Memory B cell (primary cell): ENCODE measurements at regions not wholly inside any gene's neighbourhood (a gene's known extent, or its start where the extent isn't known, plus 50 kb on each side); places are given as distances from the start of the nearest gene placed in this dataset.

Experiments used
- ATAC-seq: fragments of 150-1000 bp; cut with Tn5 transposase; 2 replicates; pipeline ENCODE4 v1.10.0; 2021; ENCODE audit warnings: low read depth, mild to moderate bottlenecking, moderate library complexity
- DNase-seq, 2 donors: peaks; one replicate each; pipeline ENCODE4 v3.0.0; 2022; ENCODE audit warnings: low spot score in 2 of 2
- H3K27ac Mint-ChIP-seq: one replicate; pipeline ENCODE4 v1.8.0; 2022; ENCODE audit warnings: mild to moderate bottlenecking, moderate library complexity, mixed read lengths
- H3K27me3 Mint-ChIP-seq: one replicate; pipeline ENCODE4 v1.8.0; 2022; ENCODE audit warnings: mixed read lengths
- H3K36me3 Mint-ChIP-seq: one replicate; pipeline ENCODE4 v1.8.0; 2022; ENCODE audit warnings: mild to moderate bottlenecking, mixed read lengths
- H3K4me1 Mint-ChIP-seq: one replicate; pipeline ENCODE4 v1.8.0; 2022; ENCODE audit warnings: mixed read lengths
- H3K4me3 Mint-ChIP-seq: one replicate; pipeline ENCODE4 v1.8.0; 2022; ENCODE audit warnings: mild to moderate bottlenecking, moderate library complexity, mixed read lengths
- H3K9me3 Mint-ChIP-seq: one replicate; pipeline ENCODE4 v1.8.0; 2022; ENCODE audit warnings: mixed read lengths

GRCh38 chr13:85492283-85492682, 306.9 kb downstream of the SLITRK6 start:
- ATAC-seq, result no peak
- peaks cover 5% of the 10 kb centered on the region for H3K9me3 Mint-ChIP-seq
- H3K4me1 Mint-ChIP-seq, result no peaks in the 10 kb centered on the region

GRCh38 chr13:85486663-85487062, 312.6 kb downstream of the SLITRK6 start:
- H3K4me1 Mint-ChIP-seq, result no peaks in the 10 kb centered on the region
- no peak overlapping the region for H3K27ac Mint-ChIP-seq
- H3K4me3 Mint-ChIP-seq, result no peak overlapping the region
- ATAC-seq, result no peak
- H3K36me3 Mint-ChIP-seq, result no peaks in the 10 kb centered on the region
- no peak for DNase-seq
- no peaks in the 10 kb centered on the region for H3K27me3 Mint-ChIP-seq
- H3K9me3 Mint-ChIP-seq, result peaks cover 6% of the 10 kb centered on the region

More at GRCh38 chr13:85492283-85492682, 306.9 kb downstream of the SLITRK6 start:
- H3K4me3 Mint-ChIP-seq, result no peak overlapping the region
- no peak overlapping the region for H3K27ac Mint-ChIP-seq
- no peak for DNase-seq
- no peaks in the 10 kb centered on the region for H3K27me3 Mint-ChIP-seq
- H3K36me3 Mint-ChIP-seq, result no peaks in the 10 kb centered on the region

- Mint-ChIP-seq H3K27me3 (no peaks in the 10 kb centered on the region), H3K36me3 (no peaks in the 10 kb centered on the region), H3K4me1 (no peaks in the 10 kb centered on the region), H3K4me3 (no peak overlapping the region), H3K27ac (no peak overlapping the region), H3K9me3 (peaks cover 1% of the 10 kb centered on the region)
- no peak for ATAC-seq
- no peak for DNase-seq
Measured at GRCh38 chr13:85473144-85473543, 326.1 kb downstream of the SLITRK6 start.

DNA sequence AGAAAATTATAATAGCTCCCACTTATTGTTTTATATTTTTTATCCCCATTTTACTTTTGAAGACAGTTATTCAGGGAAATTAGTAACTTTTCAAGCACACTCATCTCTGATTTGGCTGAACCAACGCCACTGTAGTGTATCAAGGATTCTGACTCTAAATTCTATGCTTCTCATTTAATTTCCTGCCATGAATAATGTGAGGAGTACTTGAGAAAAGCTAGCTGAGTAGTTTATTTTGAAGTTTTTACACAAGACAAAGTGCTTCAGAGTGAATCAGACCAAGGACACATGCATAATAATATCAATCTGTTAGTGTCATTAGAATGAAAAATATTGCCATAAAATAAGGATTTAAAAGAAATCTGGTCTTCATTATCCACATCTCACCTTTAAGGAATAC, 329.9 kb downstream of the SLITRK6 start:
- Mint-ChIP-seq H3K36me3 (no peaks in the 10 kb centered on the region), H3K4me1 (no peaks in the 10 kb centered on the region), H3K4me3 (no peak overlapping the region), H3K9me3 (peaks cover 1% of the 10 kb centered on the region), H3K27me3 (no peaks in the 10 kb centered on the region), H3K27ac (no peak overlapping the region)
- no peak for ATAC-seq
- DNase-seq, result no peak

GRCh38 chr13:85462792-85463425, 336.3 kb downstream of the SLITRK6 start:
- DNase-seq (no peak), ATAC-seq (no peak)
- Mint-ChIP-seq H3K9me3 (no peaks in the 10 kb centered on the region), H3K27me3 (no peaks in the 10 kb centered on the region), H3K4me3 (no peak overlapping the region), H3K36me3 (no peaks in the 10 kb centered on the region), H3K27ac (no peak overlapping the region), H3K4me1 (no peaks in the 10 kb centered on the region)

DNA sequence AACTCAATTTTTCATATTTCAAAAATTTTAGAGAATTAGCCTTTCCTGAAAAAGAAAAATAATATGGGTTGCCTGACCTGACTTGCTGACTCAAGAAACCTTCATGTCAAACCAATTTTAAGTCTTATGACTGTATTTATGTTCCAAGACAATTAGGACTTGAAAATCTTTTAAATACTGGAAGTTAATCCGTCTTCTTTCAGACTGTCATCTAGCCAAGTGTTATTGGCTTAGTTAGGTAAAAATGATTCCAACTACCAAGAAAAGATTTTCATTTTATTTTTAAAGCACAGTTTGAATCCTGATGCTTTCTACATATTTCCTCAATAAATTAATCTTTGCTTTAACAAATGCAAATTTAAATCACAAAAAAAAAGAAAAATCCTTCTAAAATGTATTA, 337.6 kb downstream of the SLITRK6 start:
- Mint-ChIP-seq H3K9me3 (peaks cover 5% of the 10 kb centered on the region), H3K36me3 (peaks cover 5% of the 10 kb centered on the region), H3K27ac (no peak overlapping the region), H3K4me1 (no peaks in the 10 kb centered on the region), H3K27me3 (no peaks in the 10 kb centered on the region), H3K4me3 (no peak overlapping the region)
- DNase-seq, result no peak
- ATAC-seq, result no peak

DNA sequence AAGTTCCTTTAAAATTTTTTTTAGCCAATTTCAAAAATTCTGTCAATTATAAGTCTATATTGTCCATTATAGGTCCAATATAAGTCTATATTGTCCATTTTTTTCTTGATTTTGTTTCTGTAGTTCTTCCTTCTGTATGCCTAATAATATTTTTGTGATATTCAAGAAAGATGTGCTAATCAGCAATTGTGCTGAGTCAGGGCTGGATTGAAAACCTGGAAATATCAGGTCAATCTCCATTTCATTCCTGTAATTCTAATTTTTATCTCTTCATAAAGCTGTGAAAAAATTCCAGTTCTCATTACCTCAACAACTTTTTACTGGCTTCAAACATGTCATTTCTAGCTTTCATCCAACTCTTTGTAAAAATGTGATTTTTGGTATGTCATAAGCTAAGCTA, 353.7 kb downstream of the SLITRK6 start:
- no peak for ATAC-seq
- H3K36me3 Mint-ChIP-seq, result no peaks in the 10 kb centered on the region

GRCh38 chr13:85441975-85442374, 357.2 kb downstream of the SLITRK6 start:
- H3K4me3 Mint-ChIP-seq, result no peak overlapping the region
- ATAC-seq (no peak), DNase-seq (no peak)
- no peaks in the 10 kb centered on the region for H3K4me1 Mint-ChIP-seq
- peaks cover 3% of the 10 kb centered on the region for H3K9me3 Mint-ChIP-seq
- H3K27ac Mint-ChIP-seq, result no peak overlapping the region
- no peaks in the 10 kb centered on the region for H3K36me3 Mint-ChIP-seq
- no peaks in the 10 kb centered on the region for H3K27me3 Mint-ChIP-seq

More for the DNA sequence above, 353.7 kb downstream of the SLITRK6 start:
- Mint-ChIP-seq H3K27me3 (no peaks in the 10 kb centered on the region), H3K27ac (no peak overlapping the region), H3K4me3 (no peak overlapping the region), H3K9me3 (peaks cover 3% of the 10 kb centered on the region), H3K4me1 (no peaks in the 10 kb centered on the region)
- DNase-seq, result no peak

DNA sequence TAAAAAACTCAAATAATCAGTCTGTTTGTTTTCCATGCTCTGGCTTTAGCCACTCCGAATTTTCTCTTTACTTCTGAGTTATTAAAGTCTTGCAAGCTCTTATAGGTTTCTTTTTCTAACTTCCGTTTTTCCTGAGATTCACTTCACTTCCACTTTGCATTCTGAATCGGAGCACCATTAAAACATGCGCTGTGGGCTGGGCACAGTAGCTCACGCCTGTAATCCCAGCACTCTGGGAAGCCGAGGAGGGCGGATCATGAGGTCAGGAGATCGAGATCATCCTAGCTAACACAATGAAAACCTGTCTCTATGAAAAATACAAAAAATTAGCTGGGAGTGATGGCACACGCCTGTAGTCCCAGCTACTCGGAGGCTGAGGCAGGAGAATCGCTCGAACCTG, 357.9 kb downstream of the SLITRK6 start:
- peaks cover 1% of the 10 kb centered on the region for H3K9me3 Mint-ChIP-seq
- DNase-seq (no peak), ATAC-seq (no peak)
- no peak overlapping the region for H3K4me3 Mint-ChIP-seq
- H3K27ac Mint-ChIP-seq, result no peak overlapping the region
- H3K27me3 Mint-ChIP-seq, result no peaks in the 10 kb centered on the region
- H3K36me3 Mint-ChIP-seq, result no peaks in the 10 kb centered on the region
- no peaks in the 10 kb centered on the region for H3K4me1 Mint-ChIP-seq

DNA sequence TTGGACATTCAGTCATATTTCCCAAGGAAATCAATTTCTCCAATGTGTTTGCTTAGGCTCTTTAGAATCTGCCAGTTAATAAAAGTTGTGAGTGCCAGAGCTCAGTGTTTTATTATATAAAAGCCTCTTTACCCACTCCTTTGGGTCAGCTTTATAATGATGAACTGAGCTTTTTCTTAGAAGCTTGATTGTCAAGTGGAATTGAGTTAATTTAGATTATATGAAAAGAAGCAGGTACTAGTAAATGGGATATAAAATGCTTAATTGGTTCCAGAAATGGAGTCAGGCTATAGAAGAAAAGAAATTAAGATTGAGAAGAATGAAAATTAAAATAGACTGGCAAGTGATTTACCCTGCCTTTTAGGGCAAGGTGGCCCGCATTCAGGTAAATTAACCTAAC, 363.2 kb downstream of the SLITRK6 start:
- Mint-ChIP-seq H3K27me3 (no peaks in the 10 kb centered on the region), H3K4me3 (no peak overlapping the region), H3K9me3 (peaks cover 4% of the 10 kb centered on the region), H3K36me3 (no peaks in the 10 kb centered on the region), H3K27ac (no peak overlapping the region), H3K4me1 (no peaks in the 10 kb centered on the region)
- ATAC-seq (no peak), DNase-seq (no peak)

DNA sequence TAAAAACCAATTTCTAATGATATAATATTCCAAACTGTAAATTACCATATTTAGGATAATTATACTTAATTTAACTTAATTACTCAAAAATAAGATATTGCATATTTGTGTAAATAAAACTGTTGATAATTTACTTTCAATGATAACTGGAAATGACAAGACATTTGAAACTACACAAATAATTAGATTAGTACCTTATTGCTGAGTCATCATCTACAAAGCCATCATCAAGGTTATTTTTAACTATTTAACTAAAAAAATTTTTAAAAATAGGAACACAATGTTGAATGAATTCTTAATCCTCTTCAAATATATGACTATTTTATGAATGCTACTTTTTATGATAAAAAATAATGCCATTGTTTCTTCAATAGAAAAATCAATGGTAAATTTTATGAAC, 364.3 kb downstream of the SLITRK6 start:
- H3K27ac Mint-ChIP-seq, result no peak overlapping the region
- no peak overlapping the region for H3K4me3 Mint-ChIP-seq
- ATAC-seq, result no peak
- DNase-seq, result no peak
- H3K4me1 Mint-ChIP-seq, result no peaks in the 10 kb centered on the region
- no peaks in the 10 kb centered on the region for H3K27me3 Mint-ChIP-seq
- H3K36me3 Mint-ChIP-seq, result no peaks in the 10 kb centered on the region
- H3K9me3 Mint-ChIP-seq, result peaks cover 6% of the 10 kb centered on the region

DNA sequence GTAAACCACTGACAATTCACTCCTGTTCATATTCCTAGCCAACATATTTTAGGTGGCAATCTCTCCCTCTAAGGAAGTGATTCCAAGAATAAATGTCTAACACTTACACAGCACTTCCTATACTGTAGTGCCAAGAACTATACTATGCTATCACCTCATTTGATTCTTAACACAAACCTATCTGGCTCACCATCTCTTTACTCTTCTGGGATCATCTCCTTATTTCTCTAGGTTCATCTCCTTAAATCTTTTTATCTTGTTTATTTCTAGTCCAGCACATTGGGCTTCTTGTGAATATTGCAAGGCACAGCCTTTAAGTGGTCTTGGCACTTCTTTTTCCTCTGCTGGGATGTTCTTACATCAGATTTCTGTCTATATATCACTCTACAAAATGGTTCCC, 366.3 kb downstream of the SLITRK6 start:
- Mint-ChIP-seq H3K4me1 (no peaks in the 10 kb centered on the region), H3K4me3 (no peak overlapping the region), H3K9me3 (peaks cover 6% of the 10 kb centered on the region), H3K27me3 (no peaks in the 10 kb centered on the region), H3K27ac (no peak overlapping the region), H3K36me3 (no peaks in the 10 kb centered on the region)
- no peak for ATAC-seq
- no peak for DNase-seq

DNA sequence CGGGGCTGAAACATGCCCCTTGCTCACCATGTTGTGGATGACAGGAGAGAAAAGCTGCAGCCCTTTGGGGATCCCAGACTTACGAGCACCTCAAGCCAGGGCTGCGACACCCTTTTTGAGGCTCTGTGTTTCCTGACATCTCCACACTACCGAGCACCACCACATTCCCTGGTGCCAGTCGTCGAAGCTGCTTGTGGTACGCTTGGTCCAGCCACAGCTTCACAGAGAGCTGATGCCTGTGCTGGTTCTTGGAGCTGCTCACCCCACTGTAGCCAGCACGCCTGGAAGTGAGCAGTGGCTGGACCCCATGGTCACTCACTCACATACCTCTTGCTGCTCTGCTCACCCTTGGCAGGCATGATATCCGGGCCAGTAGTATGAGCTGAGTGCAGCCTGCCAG, 367.5 kb downstream of the SLITRK6 start:
- Mint-ChIP-seq H3K4me3 (no peak overlapping the region), H3K4me1 (no peaks in the 10 kb centered on the region), H3K9me3 (peaks cover 6% of the 10 kb centered on the region), H3K27ac (no peak overlapping the region), H3K36me3 (no peaks in the 10 kb centered on the region), H3K27me3 (no peaks in the 10 kb centered on the region)
- DNase-seq, result no peak
- ATAC-seq, result no peak

- no peak overlapping the region for H3K4me3 Mint-ChIP-seq
- no peak overlapping the region for H3K27ac Mint-ChIP-seq
- H3K4me1 Mint-ChIP-seq, result no peaks in the 10 kb centered on the region
- ATAC-seq (no peak), DNase-seq (no peak)
- H3K9me3 Mint-ChIP-seq, result peaks cover 6% of the 10 kb centered on the region
- H3K36me3 Mint-ChIP-seq, result no peaks in the 10 kb centered on the region
- H3K27me3 Mint-ChIP-seq, result no peaks in the 10 kb centered on the region
Measured at GRCh38 chr13:85430216-85430794, 368.9 kb downstream of the SLITRK6 start.

GRCh38 chr13:85427416-85427815, 371.8 kb downstream of the SLITRK6 start:
- Mint-ChIP-seq H3K27ac (no peak overlapping the region), H3K36me3 (no peaks in the 10 kb centered on the region), H3K4me3 (no peak overlapping the region), H3K4me1 (no peaks in the 10 kb centered on the region), H3K9me3 (peaks cover 2% of the 10 kb centered on the region), H3K27me3 (no peaks in the 10 kb centered on the region)
- ATAC-seq (no peak), DNase-seq (no peak)
